MV-4-11 (cell line): ENCODE measurements at regions not wholly inside any gene's neighbourhood (a gene's known extent, or its start where the extent isn't known, plus 50 kb on each side); places are given as distances from the start of the nearest gene placed in this dataset.
"Not testable (repeated sequence)": the region's sequence is repeated elsewhere in the genome, so short reads cannot be mapped to it uniquely, and the experiment has no call there.

Experiments
- DNase-seq: peaks from one replicate; lab custom pipeline; 2025; lab: John Stamatoyannopoulos, UW

- DNase-seq = no peak
Measured at GRCh38 chr3:137460944-137461343, 303.2 kb upstream of the SOX14 start.

- no peak for DNase-seq
Measured at GRCh38 chr3:137463131-137463530, 301.0 kb upstream of the SOX14 start.

- no peak for DNase-seq
Measured at GRCh38 chr3:137464341-137464740, 299.8 kb upstream of the SOX14 start.

- no peak for DNase-seq
Measured at GRCh38 chr3:137468446-137468845, 295.7 kb upstream of the SOX14 start.

GRCh38 chr3:137469263-137469662 lies 294.9 kb upstream of the SOX14 start:
- DNase-seq = no peak

GRCh38 chr3:137471130-137471529 lies 293.0 kb upstream of the SOX14 start:
- no peak for DNase-seq

GRCh38 chr3:137471558-137472204 lies 292.4 kb upstream of the SOX14 start:
- DNase-seq = no peak

- no peak for DNase-seq
Measured at GRCh38 chr3:137477614-137478013, 286.5 kb upstream of the SOX14 start.

GRCh38 chr3:137509354-137510045 lies 254.6 kb upstream of the SOX14 start:
- DNase-seq = no peak

- no peak for DNase-seq
Measured at GRCh38 chr3:137511655-137512054, 252.5 kb upstream of the SOX14 start.

- DNase-seq = no peak
Measured at GRCh38 chr3:137514853-137515252, 249.3 kb upstream of the SOX14 start.

- DNase-seq = no peak
Measured at GRCh38 chr3:137519602-137520001, 244.5 kb upstream of the SOX14 start.

- DNase-seq = no peak
Measured at GRCh38 chr3:137524751-137525150, 239.4 kb upstream of the SOX14 start.

- no peak for DNase-seq
Measured at GRCh38 chr3:137525471-137525870, 238.6 kb upstream of the SOX14 start.

GRCh38 chr3:137542049-137542448 lies 222.1 kb upstream of the SOX14 start:
- no peak for DNase-seq

GRCh38 chr3:137554242-137554641 lies 209.9 kb upstream of the SOX14 start:
- DNase-seq = no peak

GRCh38 chr3:137568880-137569279 lies 195.2 kb upstream of the SOX14 start:
- no peak for DNase-seq

- DNase-seq = no peak
Measured at GRCh38 chr3:137572931-137573330, 191.2 kb upstream of the SOX14 start.

GRCh38 chr3:137582484-137582883 lies 181.6 kb upstream of the SOX14 start:
- DNase-seq = no peak

- DNase-seq = no peak
Measured at GRCh38 chr3:137583256-137583655, 180.9 kb upstream of the SOX14 start.

- DNase-seq = no peak
Measured at GRCh38 chr3:137588871-137589270, 175.2 kb upstream of the SOX14 start.

- not testable (repeated sequence) for DNase-seq
Measured at GRCh38 chr3:137595415-137595814, 168.7 kb upstream of the SOX14 start.

- DNase-seq = no peak
Measured at GRCh38 chr3:137610723-137611122, 153.4 kb upstream of the SOX14 start.

- no peak for DNase-seq
Measured at GRCh38 chr3:137612291-137612690, 151.8 kb upstream of the SOX14 start.
